Liver (tissue), 3 donors: ENCODE measurements at regions not wholly inside any gene's neighbourhood (a gene's known extent, or its start where the extent isn't known, plus 50 kb on each side); places are given as distances from the start of the nearest gene placed in this dataset.

Experiments
- CTCF ChIP-seq: fragments of 150-350 bp; IDR thresholded peaks from 2 replicates; pipeline ENCODE4 v1.5.1; 2017; ENCODE audit warnings: improper control_type of control experiment, low read depth, low read length; ENCODE audit not compliant: missing input control
- SP1 ChIP-seq: IDR thresholded peaks from 2 replicates; pipeline ENCODE4 v1.6.1; 2018; ENCODE audit warnings: antibody characterized with exemption, mild to moderate bottlenecking
- donor health status: healthy.
- donor health status: healthy.

GRCh38 chr7:54837761-54838160, 78.8 kb upstream of the SEC61G start:
- TF ChIP-seq CTCF (no peak), SP1 (no peak)
